DND-41 (cell line): ENCODE measurements at regions not wholly inside any gene's neighbourhood (a gene's known extent, or its start where the extent isn't known, plus 50 kb on each side); places are given as distances from the start of the nearest gene placed in this dataset.

ENCODE experiments used
- CTCF ChIP-seq: IDR thresholded peaks from 2 replicates; pipeline ENCODE4 v1.5.1; 2012; ENCODE audit warnings: borderline replicate concordance, low read length, moderate library complexity, mild to moderate bottlenecking; ENCODE audit not compliant: poor library complexity, severe bottlenecking; ENCODE audit errors: extremely low read depth
- EZH2 ChIP-seq: IDR thresholded peaks from 3 replicates; pipeline ENCODE4 v1.6.1; 2012; ENCODE audit warnings: borderline replicate concordance, low read depth, mild to moderate bottlenecking, moderate library complexity, low read length, inconsistent platforms; ENCODE audit not compliant: severe bottlenecking

GRCh38 chr13:79853251-79853650 lies 372.3 kb downstream of the NDFIP2 start:
- TF ChIP-seq EZH2 (no peak), CTCF (no peak)
